ENCODE measurements at regions not wholly inside any gene's neighbourhood (a gene's known extent, or its start where the extent isn't known, plus 50 kb on each side); places are given as distances from the start of the nearest gene placed in this dataset.

- TF ChIP-seq ZNF83 (CRISPR knock-in tag; IDR thresholded peaks at IDR 0.05; ENCODE audit: borderline replicate concordance) (0 out of 2 replicates have a peak, but pooled peaks have one; percentile 82), ZNF557 (CRISPR knock-in tag; IDR thresholded peaks at IDR 0.05) (peak; percentile 87; the same call in 1 of the 2 replicates), NFIC (IDR thresholded peaks at IDR 0.05; ENCODE audit: low read length) (no peak), FOXP1 (IDR thresholded peaks at IDR 0.05) (no peak), FOXP1 (CRISPR knock-in tag; IDR thresholded peaks at IDR 0.05) (no peak), ZNF564 (CRISPR knock-in tag; IDR thresholded peaks at IDR 0.05) (peak; percentile 60; the same call in 1 of the 2 replicates), MAFG (CRISPR knock-in tag; IDR thresholded peaks at IDR 0.05) (0 out of 2 replicates have a peak, but pooled peaks have one; percentile 15), TIGD3 (CRISPR knock-in tag; IDR thresholded peaks at IDR 0.05; ENCODE audit: borderline replicate concordance) (no peak), DNMT3B (CRISPR knock-in tag; conservative IDR thresholded peaks at IDR 0.05) (no peak), TSC22D2 (CRISPR knock-in tag; IDR thresholded peaks at IDR 0.05; ENCODE audit: borderline replicate concordance) (peak; percentile 97), IRX3 (CRISPR knock-in tag; IDR thresholded peaks at IDR 0.05; ENCODE audit: borderline replicate concordance, low read depth) (no peak), RARA (CRISPR knock-in tag; IDR thresholded peaks at IDR 0.05) (peak; percentile 52; the same call in 1 of the 2 replicates), ZNF816 (CRISPR knock-in tag; IDR thresholded peaks at IDR 0.05; ENCODE audit: borderline replicate concordance) (0 out of 2 replicates have a peak, but pooled peaks have one; percentile 53), HOXD1 (CRISPR knock-in tag; IDR thresholded peaks at IDR 0.05) (0 out of 2 replicates have a peak, but pooled peaks have one; percentile 53), GATA4 (IDR thresholded peaks at IDR 0.05; ENCODE audit: borderline replicate concordance, low read depth) (no peak), ZFYVE20 (CRISPR knock-in tag; IDR thresholded peaks at IDR 0.05; ENCODE audit: borderline replicate concordance, low read depth) (no peak), ZNF790 (CRISPR knock-in tag; IDR thresholded peaks at IDR 0.05; ENCODE audit: borderline replicate concordance) (peak; percentile 73; the same call in 1 of the 2 replicates), GLI4 (CRISPR knock-in tag; IDR thresholded peaks at IDR 0.05; ENCODE audit: borderline replicate concordance) (no peak; the same call in 1 of the 2 replicates), WIZ (CRISPR knock-in tag; IDR thresholded peaks at IDR 0.05) (peak; percentile 82), FOXJ3 (CRISPR knock-in tag; IDR thresholded peaks at IDR 0.05; ENCODE audit: borderline replicate concordance) (no peak), FIP1L1 (IDR thresholded peaks at IDR 0.05; ENCODE audit: borderline replicate concordance, insufficient read depth, low read depth, low read length) (no peak), ELK4 (CRISPR knock-in tag; IDR thresholded peaks at IDR 0.05; ENCODE audit: borderline replicate concordance) (no peak)
Measured at GRCh38 chr20:63116412-63117106, 99.4 kb downstream of the YTHDF1 start (continued).

Data from HepG2 (cell line).